ENCODE measurements at regions not wholly inside any gene's neighbourhood (a gene's known extent, or its start where the extent isn't known, plus 50 kb on each side); places are given as distances from the start of the nearest gene placed in this dataset.

DNA sequence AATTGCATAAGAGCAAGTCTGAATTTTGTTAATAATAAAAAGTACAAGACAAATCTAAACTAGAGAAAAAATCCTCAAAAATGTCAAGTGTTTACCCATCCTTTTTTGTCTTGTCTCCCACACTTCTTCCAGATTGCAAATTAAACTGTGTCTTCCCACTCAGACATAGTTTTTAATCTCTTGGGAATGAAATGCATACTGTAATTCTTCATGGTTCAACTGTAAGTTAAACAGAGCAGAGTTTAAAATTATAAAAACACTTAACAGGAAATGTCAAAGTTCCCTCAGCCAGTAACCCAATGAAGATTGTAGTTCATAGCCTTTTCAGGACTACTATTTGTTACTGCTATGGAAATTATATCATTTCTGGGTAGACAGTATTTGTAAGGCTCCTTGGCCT is 171.8 kb downstream of the UBE2E3 start:
- Histone ChIP-seq H3K9ac (no peak overlapping the region), H3K79me2 (ENCODE audit: low read depth) (no peaks in the 10 kb centered on the region), H3K36me3 (no peaks in the 10 kb centered on the region), H3K27me3 (no peaks in the 10 kb centered on the region), H3K27ac (no peak overlapping the region), H3K4me1 (no peaks in the 10 kb centered on the region), H3K4me2 (no peak overlapping the region), H3F3A (ENCODE audit: low read depth) (no peaks in the 10 kb centered on the region), H3K4me3 (no peak overlapping the region), H2AFZ (replicated peaks) (no peak overlapping the region), H3K9me3 (ENCODE audit: low read depth) (no peaks in the 10 kb centered on the region), H4K20me1 (ENCODE audit: low read depth) (no peaks in the 10 kb centered on the region)
- Mint-ChIP-seq H3K27ac (no peak overlapping the region), H3K36me3 (no peaks in the 10 kb centered on the region), H3K9me3 (peaks cover 3% of the 10 kb centered on the region), H3K27me3 (ENCODE audit: insufficient read depth, low read depth) (no peaks in the 10 kb centered on the region), H3K4me1 (no peaks in the 10 kb centered on the region), H3K4me3 (no peak overlapping the region)
- no peak for DNase-seq (ENCODE audit: low spot score)
- TF ChIP-seq EZH2phosphoT487 (IDR thresholded peaks at IDR 0.05) (no peak), EZH2 (IDR thresholded peaks at IDR 0.05) (no peak)
- TF ChIP-seq, protein P1, sequence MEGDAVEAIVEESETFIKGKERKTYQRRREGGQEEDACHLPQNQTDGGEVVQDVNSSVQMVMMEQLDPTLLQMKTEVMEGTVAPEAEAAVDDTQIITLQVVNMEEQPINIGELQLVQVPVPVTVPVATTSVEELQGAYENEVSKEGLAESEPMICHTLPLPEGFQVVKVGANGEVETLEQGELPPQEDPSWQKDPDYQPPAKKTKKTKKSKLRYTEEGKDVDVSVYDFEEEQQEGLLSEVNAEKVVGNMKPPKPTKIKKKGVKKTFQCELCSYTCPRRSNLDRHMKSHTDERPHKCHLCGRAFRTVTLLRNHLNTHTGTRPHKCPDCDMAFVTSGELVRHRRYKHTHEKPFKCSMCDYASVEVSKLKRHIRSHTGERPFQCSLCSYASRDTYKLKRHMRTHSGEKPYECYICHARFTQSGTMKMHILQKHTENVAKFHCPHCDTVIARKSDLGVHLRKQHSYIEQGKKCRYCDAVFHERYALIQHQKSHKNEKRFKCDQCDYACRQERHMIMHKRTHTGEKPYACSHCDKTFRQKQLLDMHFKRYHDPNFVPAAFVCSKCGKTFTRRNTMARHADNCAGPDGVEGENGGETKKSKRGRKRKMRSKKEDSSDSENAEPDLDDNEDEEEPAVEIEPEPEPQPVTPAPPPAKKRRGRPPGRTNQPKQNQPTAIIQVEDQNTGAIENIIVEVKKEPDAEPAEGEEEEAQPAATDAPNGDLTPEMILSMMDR (IDR thresholded peaks at IDR 0.05): no peak

DNA sequence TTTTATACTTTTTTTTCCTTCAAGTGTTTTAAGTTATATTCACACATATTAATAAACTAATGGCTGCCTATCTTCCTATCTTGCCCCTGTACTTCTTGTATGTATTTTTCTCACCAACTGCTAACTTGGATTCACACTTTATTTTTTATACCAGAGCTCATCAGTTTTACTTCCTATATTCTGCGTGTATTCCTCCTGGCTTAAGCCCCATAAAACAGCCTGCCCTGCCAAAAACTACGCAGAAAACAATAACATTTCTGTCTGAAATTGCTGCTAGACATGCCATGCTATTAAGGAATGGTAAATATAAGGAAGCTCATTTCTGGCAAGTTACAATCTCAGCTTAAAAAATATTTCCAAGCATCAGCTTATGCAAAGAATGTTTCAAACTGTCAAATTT is 172.3 kb downstream of the UBE2E3 start:
- Histone ChIP-seq H3K4me2 (no peak overlapping the region), H3K4me1 (no peaks in the 10 kb centered on the region), H4K20me1 (ENCODE audit: low read depth) (no peaks in the 10 kb centered on the region), H3K27me3 (no peaks in the 10 kb centered on the region), H3K36me3 (no peaks in the 10 kb centered on the region), H3K9me3 (ENCODE audit: low read depth) (no peaks in the 10 kb centered on the region), H3K4me3 (no peak overlapping the region), H3F3A (ENCODE audit: low read depth) (no peaks in the 10 kb centered on the region), H3K9ac (no peak overlapping the region), H3K27ac (no peak overlapping the region), H2AFZ (replicated peaks) (no peak overlapping the region), H3K79me2 (ENCODE audit: low read depth) (no peaks in the 10 kb centered on the region)
- Mint-ChIP-seq H3K4me1 (no peaks in the 10 kb centered on the region), H3K9me3 (peaks cover 3% of the 10 kb centered on the region), H3K4me3 (no peak overlapping the region), H3K36me3 (no peaks in the 10 kb centered on the region), H3K27me3 (ENCODE audit: insufficient read depth, low read depth) (no peaks in the 10 kb centered on the region), H3K27ac (no peak overlapping the region)
- no peak for DNase-seq (ENCODE audit: low spot score)
- TF ChIP-seq EZH2 (IDR thresholded peaks at IDR 0.05): no peak
- TF ChIP-seq EZH2phosphoT487 (IDR thresholded peaks at IDR 0.05): no peak
- TF ChIP-seq, protein P1 (IDR thresholded peaks at IDR 0.05): no peak

DNA sequence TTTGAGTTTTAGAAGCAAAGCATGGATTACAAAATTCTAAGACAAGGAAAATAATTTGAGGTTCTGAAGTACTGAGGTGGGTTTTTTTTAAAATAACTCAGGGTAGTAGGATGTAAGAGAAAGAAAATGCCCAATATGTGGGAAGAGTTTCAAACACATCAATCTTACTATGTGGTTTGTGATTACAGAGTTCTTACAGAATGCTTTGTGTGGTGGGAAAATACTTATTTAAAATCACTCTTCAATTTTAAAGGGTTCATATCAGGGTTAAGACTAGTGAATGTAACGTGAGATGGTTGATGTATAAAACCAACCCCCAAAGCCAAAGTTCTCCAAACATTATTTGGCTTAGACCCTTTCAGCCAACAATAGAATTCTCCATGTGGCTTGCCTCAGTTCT is 173.5 kb downstream of the UBE2E3 start:
- no peak overlapping the region for H3K4me3 Mint-ChIP-seq
- no peaks in the 10 kb centered on the region for H3K79me2 ChIP-seq (ENCODE audit: low read depth)

DNA sequence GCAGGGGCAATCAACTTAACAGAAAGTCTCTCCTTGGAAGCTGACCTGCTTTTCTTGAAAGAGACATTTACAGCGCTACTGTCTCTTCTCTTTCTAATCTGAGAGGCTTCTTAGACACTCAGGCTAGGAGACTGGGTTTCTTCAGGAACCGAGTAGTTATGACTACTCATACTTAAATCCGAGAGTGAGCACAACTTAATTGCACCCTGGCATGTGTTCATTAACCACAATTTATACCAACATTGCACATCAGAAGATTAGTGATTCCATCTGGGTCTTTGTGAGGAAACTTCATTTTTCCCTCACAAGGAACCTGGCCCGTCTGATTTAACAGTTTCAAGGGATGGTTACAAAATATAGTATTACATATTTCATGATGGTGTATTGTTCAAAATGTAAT is 176.9 kb downstream of the UBE2E3 start:
- Mint-ChIP-seq H3K27me3 (ENCODE audit: insufficient read depth, low read depth) (no peaks in the 10 kb centered on the region), H3K4me1 (no peaks in the 10 kb centered on the region), H3K4me3 (no peak overlapping the region), H3K9me3 (peaks cover 3% of the 10 kb centered on the region), H3K36me3 (no peaks in the 10 kb centered on the region), H3K27ac (no peak overlapping the region)
- no peak for TF ChIP-seq EZH2phosphoT487 (IDR thresholded peaks at IDR 0.05)
- TF ChIP-seq, protein P1 (IDR thresholded peaks at IDR 0.05): no peak
- TF ChIP-seq EZH2 (IDR thresholded peaks at IDR 0.05): no peak
- H2AFZ ChIP-seq (replicated peaks): no peak overlapping the region
- H4K20me1 ChIP-seq (ENCODE audit: low read depth): no peaks in the 10 kb centered on the region
- H3K4me2 ChIP-seq: no peak overlapping the region
- H3K27me3 ChIP-seq: no peaks in the 10 kb centered on the region
- H3K79me2 ChIP-seq (ENCODE audit: low read depth): no peaks in the 10 kb centered on the region
- H3F3A ChIP-seq (ENCODE audit: low read depth): no peaks in the 10 kb centered on the region
- no peaks in the 10 kb centered on the region for H3K36me3 ChIP-seq
- no peak for DNase-seq (ENCODE audit: low spot score)
- H3K4me3 ChIP-seq: no peak overlapping the region
- no peak overlapping the region for H3K27ac ChIP-seq
- H3K4me1 ChIP-seq: no peaks in the 10 kb centered on the region
- H3K9ac ChIP-seq: no peak overlapping the region
- H3K9me3 ChIP-seq (ENCODE audit: low read depth): no peaks in the 10 kb centered on the region

More for the DNA sequence above, 173.5 kb downstream of the UBE2E3 start:
- Histone ChIP-seq H3K27me3 (no peaks in the 10 kb centered on the region), H3K4me3 (no peak overlapping the region), H2AFZ (replicated peaks) (no peak overlapping the region), H4K20me1 (ENCODE audit: low read depth) (no peaks in the 10 kb centered on the region), H3K9me3 (ENCODE audit: low read depth) (no peaks in the 10 kb centered on the region), H3K36me3 (no peaks in the 10 kb centered on the region), H3K27ac (no peak overlapping the region), H3K4me2 (no peak overlapping the region), H3K9ac (no peak overlapping the region), H3K4me1 (no peaks in the 10 kb centered on the region), H3F3A (ENCODE audit: low read depth) (no peaks in the 10 kb centered on the region)
- DNase-seq (ENCODE audit: low spot score): no peak
- Mint-ChIP-seq H3K27ac (no peak overlapping the region), H3K36me3 (no peaks in the 10 kb centered on the region), H3K9me3 (peaks cover 3% of the 10 kb centered on the region), H3K4me1 (no peaks in the 10 kb centered on the region), H3K27me3 (ENCODE audit: insufficient read depth, low read depth) (no peaks in the 10 kb centered on the region)
- no peak for TF ChIP-seq EZH2phosphoT487 (IDR thresholded peaks at IDR 0.05)
- TF ChIP-seq EZH2 (IDR thresholded peaks at IDR 0.05): no peak

All from neural progenitor cell (in vitro differentiated cells).